Pons (tissue), 1 donor: ENCODE measurements at regions not wholly inside any gene's neighbourhood (a gene's known extent, or its start where the extent isn't known, plus 50 kb on each side); places are given as distances from the start of the nearest gene placed in this dataset.
"Not testable (repeated sequence)": the region's sequence is repeated elsewhere in the genome, so short reads cannot be mapped to it uniquely, and the experiment has no call there.

Experiments used
- DNase-seq: peaks from one replicate; pipeline ENCODE4 v3.0.0-alpha.2; 2016; ENCODE audit warnings: low spot score

DNA sequence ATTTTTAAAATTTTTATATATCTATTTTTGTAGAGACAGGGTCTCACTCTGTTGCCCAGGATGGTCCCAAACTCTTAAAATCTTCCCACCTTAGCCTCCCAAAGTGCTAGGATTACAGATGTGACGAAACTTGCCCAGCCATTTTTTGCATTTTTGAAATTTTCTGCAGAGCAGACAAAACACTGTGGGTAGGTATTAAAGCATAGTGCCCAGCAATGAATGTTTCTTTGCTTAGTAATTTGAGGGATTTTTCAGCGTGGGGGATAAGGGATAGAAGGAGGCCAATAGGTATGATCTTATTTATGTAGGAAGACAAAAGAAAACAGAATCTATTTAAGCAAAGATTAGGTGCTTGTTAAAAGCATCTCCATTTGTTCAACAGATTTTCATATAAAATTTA lies 446.8 kb upstream of the DPH6 start:
- no peak for DNase-seq

DNA sequence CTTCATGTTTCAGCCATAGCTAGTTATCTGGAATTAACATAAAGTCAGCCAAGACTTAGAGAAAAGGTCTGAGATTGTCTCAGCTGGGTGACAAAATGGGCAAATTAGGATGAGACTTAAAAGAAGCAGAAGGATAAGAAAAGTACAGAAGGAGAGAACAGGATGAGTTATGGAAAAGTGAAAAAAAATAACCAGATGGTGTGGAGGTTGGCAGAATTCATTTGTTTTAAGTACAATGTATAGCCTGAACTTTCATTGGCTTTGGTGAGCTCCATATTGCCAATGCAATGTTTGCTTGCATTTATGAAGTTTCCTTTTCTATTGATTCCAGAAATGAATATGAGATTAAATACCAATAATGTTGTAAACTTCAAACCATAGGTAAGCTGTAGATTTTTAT lies 447.2 kb upstream of the DPH6 start:
- DNase-seq = no peak

GRCh38 chr15:35994876-35995275 lies 448.9 kb upstream of the DPH6 start:
- no peak for DNase-seq

- DNase-seq = no peak
Observed at GRCh38 chr15:35998663-35999602, 453.0 kb upstream of the DPH6 start.

- DNase-seq = no peak
Observed at GRCh38 chr15:36004891-36005490, 459.0 kb upstream of the DPH6 start.

- DNase-seq = no peak
Observed at GRCh38 chr15:36005542-36005941, 459.6 kb upstream of the DPH6 start.

DNA sequence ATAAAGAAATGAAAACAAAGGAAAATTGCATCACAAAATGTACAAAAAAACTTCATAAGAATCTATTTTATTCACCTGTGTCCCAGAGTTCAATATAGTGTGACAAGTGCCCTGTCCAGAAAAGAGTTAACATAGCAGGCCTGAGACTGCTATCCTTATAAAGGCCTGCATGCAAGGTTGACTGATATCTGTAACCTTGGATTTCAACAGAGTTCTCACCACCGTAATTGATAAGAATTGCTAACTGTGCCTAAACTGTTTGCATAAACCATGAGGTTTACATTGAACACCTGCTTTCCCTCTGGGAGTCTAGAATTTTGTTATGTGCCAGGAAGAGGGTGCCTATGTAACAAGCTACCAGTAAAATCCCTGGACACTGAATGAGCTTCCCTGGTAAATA lies 461.7 kb upstream of the DPH6 start:
- DNase-seq = no peak

- DNase-seq = no peak
Observed at GRCh38 chr15:36008719-36009118, 462.8 kb upstream of the DPH6 start.

GRCh38 chr15:36024031-36024688 lies 478.2 kb upstream of the DPH6 start:
- DNase-seq = peak; percentile 15

- no peak for DNase-seq
Observed at GRCh38 chr15:36026627-36027283, 480.8 kb upstream of the DPH6 start.

DNA sequence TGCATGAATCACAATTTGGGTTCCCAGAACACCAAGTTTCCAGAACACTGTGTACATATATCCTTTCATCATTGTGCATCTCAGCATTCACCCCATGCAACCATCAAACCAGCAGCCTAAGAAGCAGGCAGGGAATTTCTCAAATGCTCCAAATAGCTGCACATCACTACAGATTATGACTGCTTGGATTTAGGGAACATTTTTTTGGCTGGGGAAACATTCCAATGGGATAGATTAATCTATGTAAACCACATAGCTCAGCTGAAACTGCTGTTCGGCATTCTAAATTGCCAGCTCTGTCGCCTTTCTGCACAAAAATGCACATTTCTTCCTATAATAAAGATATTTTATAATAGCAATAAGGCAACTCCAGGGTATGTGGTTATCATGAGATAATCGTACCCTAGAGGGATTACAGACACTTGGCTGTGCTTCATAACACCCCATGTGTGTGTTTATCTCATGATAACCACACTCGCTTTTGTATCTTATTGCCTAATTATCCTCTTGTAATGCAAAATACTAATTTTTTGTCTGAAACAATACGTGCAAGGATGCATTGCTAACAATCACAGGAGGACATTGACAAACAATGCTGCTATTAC lies 483.7 kb upstream of the DPH6 start:
- no peak for DNase-seq

DNA sequence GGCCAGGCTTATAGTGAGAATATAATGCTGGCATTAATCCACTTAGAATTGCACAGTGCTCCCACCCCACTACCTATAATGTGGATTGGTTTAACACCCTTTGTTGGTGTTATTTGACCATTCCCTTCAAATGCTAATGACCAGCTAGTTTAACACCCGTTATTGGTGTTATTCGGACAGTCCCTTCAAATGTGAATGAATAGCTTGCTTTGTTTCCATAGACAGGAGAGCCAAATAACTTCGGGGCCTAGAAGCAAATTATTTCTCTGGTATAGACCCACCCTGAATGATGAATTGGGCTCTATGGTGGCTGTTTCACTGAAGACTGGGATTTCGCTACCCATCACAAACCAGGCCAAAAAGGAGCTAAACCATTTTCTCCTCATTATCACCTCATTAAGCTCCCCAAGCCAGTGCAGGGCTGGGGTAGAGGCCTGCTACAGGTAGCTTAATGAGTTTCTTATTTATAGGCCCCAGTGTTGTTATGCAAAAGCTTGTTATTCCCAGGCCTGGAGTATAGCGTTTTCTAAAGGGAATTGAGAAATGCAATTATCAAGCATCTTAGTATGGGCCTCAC lies 494.1 kb upstream of the DPH6 start:
- DNase-seq = no peak

DNA sequence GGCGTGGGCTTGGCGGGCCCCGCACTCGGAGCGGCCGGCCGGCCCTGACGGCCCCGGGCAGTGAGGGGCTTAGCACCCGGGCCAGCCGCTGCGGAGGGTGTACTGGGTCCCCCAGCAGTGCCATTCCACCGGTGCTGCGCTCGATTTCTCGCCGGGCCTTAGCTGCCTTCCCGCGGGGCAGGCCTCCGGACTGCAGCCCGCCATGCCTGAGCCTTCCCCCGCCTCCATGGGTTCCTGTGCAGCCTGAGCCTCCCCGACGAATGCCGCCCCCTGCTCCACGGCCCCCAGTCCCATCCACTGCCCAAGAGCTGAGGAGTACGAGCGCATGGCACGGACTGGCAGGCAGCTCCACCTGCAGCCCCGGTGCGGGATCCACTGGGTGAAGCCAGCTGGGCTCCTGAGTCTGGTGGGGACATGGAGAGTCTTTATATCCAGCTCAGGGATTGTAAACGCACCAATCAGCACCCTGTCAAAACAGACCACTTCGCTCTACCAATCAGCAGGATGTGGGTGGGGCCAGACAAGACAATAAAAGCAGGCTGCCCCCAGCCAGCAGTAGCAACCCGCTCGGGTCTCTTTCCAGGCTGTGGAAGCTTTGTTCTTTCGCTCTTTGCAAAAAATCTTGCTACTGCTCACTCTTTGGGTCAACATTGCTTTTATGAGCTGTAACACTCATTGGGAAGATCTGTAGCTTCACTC lies 501.2 kb upstream of the DPH6 start:
- not testable (repeated sequence) for DNase-seq

DNA sequence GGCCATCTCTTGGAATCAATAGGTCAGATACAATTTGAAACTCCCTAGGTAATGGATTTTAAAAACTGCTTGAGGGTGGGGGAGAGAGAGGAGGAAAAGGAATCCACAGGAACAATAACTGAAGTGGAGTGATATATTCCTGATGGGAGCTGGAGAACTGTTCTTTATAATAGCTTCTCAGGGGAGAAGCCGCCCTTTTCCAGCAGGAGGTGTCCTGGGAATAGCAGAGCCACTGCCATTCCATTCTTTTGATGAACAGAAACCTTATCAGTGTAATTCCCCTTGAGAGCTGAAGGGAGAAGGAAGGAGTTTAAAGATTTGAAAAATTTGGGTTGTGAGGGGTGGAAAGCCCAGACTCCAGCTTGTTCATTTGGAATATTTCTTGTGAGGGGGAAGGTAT lies 504.9 kb upstream of the DPH6 start:
- no peak for DNase-seq

DNA sequence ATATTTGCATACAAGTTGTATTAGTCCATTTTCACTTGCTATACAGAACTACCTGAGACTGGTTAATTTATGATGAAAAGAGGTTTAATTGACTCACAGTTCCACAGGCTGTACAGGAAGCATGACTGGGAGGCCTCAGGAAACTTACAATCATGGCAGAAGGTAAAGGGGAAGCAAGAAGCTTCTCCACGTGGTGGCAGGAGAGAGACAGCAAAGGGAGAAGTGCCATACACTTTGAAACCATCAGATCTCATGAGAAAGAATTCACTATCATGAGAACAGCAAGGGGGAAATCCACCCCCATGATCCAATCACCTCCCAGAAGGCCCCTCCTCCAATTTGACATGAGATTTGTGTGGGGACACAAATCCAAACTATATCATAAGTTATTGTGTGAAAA lies 506.7 kb upstream of the DPH6 start:
- not testable (repeated sequence) for DNase-seq

DNA sequence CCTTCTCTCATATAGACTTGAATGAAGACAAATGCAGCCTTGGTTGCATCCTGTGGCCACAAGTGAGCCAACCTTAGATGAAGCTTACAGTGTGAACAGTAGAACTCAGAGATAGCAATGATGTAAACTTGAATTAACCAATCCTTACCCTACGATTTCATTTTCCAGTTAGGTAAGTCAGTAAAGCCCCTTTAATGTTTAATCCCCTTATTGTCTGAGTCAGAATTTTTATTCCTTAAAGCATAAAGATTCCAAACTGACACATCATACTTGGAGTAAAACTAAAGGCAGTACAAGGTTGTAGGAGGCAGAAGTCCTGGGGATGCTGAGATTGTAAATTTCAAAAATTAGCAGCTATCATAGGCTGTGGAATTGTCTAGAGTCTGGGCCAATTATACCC lies 507.8 kb upstream of the DPH6 start:
- no peak for DNase-seq

GRCh38 chr15:36059596-36059995 lies 513.6 kb upstream of the DPH6 start:
- DNase-seq = no peak

DNA sequence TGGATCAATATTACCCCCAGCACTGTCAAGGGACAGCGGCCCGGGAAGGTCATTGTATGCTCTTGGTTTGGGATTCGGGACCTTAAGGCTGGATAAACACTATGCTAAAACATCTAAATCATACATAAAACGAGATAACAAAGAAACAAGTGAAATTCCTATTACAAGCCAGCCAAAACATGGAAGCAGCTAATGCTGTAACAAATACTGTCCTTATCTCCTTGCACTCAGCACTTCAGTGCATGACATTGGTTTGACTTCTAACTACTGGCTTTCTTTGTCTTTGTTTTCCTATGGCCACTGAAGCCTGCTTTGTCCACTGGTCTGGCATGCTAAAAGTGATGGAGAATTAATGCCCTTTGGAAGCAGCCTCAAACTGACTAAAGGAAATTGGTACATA lies 516.4 kb upstream of the DPH6 start:
- peak; percentile 17 for DNase-seq

- no peak for DNase-seq
Observed at GRCh38 chr15:36066757-36067156, 512.7 kb upstream of the CDIN1 start.

DNA sequence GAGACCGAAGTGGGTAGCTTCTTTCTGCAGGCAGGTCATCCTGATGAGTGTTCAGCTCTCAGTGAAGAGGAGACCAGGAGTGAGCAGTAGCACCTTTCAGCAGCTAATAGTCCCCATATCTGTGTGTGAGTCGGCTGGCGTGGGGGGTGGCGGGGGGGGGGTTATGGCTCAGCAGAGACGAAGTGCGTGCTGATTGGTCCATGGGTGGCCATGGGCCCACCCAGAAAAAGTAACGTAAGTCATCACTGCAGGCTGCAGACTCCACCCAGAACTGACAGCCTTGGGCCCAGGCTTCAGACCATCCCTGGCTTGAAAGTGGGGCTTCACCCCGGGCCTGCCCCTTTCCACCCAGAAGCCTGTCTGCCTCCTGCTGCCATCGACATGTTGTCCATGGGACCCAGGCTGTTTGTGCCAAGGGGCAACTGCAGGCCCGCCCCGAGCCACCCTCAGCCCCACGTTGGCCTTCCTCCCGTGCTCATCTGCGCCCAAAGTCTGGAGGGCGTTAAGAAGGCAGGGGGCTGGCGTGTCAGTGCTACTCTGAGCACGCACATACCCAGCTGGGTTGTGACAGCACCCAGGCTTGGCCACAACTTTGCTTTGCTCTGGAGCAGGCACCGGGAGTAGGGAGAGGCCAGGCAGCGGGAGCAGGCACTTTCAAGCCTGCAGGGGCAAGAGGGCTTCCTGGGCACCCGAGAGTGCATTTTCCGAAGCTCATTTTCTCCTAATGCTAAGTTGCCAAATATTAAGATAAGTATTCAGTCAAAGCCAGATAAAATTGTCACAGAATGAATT lies 511.7 kb upstream of the CDIN1 start:
- no peak for DNase-seq
